ENCODE measurements at regions not wholly inside any gene's neighbourhood (a gene's known extent, or its start where the extent isn't known, plus 50 kb on each side); places are given as distances from the start of the nearest gene placed in this dataset.
"Not testable (repeated sequence)": the region's sequence is repeated elsewhere in the genome, so short reads cannot be mapped to it uniquely, and the experiment has no call there.

GRCh38 chr11:46207270-46207669 lies 70.2 kb upstream of the CREB3L1 start:
- no peaks in the 10 kb centered on the region for H3K4me1 Mint-ChIP-seq
- TF ChIP-seq, protein P1, sequence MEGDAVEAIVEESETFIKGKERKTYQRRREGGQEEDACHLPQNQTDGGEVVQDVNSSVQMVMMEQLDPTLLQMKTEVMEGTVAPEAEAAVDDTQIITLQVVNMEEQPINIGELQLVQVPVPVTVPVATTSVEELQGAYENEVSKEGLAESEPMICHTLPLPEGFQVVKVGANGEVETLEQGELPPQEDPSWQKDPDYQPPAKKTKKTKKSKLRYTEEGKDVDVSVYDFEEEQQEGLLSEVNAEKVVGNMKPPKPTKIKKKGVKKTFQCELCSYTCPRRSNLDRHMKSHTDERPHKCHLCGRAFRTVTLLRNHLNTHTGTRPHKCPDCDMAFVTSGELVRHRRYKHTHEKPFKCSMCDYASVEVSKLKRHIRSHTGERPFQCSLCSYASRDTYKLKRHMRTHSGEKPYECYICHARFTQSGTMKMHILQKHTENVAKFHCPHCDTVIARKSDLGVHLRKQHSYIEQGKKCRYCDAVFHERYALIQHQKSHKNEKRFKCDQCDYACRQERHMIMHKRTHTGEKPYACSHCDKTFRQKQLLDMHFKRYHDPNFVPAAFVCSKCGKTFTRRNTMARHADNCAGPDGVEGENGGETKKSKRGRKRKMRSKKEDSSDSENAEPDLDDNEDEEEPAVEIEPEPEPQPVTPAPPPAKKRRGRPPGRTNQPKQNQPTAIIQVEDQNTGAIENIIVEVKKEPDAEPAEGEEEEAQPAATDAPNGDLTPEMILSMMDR (IDR thresholded peaks at IDR 0.05): no peak
- no peak overlapping the region for H3K4me3 Mint-ChIP-seq
- no peak overlapping the region for H3K27ac Mint-ChIP-seq
- H3K27me3 Mint-ChIP-seq: peaks cover 23% of the 10 kb centered on the region
- CTCF ChIA-PET: no interaction called here
- POLR2A ChIA-PET: no interaction called here
- intact Hi-C loops (cut with micrococcal nuclease): no loop called here
- H3K36me3 Mint-ChIP-seq (ENCODE audit: low read depth): no peaks in the 10 kb centered on the region
- ATAC-seq (ENCODE audit: low read depth) (no peak), DNase-seq (no peak)
- no peaks in the 10 kb centered on the region for H3K9me3 Mint-ChIP-seq

DNA sequence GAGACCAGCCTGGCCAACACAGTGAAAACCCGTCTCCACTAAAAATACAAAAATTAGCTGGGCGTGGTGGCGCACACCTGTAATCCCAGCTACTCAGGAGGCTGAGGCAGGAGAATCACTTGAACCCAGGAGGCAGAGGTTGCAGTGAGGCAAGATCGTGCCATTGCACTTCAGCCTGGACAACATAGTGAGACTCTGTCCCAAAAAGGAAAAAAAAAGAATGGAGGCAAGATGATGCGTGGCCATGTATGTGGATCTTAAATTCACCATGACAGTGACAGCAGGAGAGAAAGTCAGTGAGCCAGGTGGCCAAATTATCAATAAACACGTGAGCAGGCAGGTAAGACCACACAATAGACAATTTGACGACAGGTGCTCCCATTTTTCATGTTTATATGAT lies 73.0 kb upstream of the CREB3L1 start:
- H3K27me3 Mint-ChIP-seq: peaks cover 26% of the 10 kb centered on the region
- CTCF ChIA-PET; H3K27ac Mint-ChIP-seq; DNase-seq; POLR2A ChIA-PET; ATAC-seq (ENCODE audit: low read depth); H3K4me3 Mint-ChIP-seq; H3K4me1 Mint-ChIP-seq; intact Hi-C loops (cut with micrococcal nuclease); H3K36me3 Mint-ChIP-seq (ENCODE audit: low read depth); H3K9me3 Mint-ChIP-seq: not testable (repeated sequence)

- TF ChIP-seq, protein P1 (IDR thresholded peaks at IDR 0.05): no peak
- H3K27me3 Mint-ChIP-seq: peaks cover 27% of the 10 kb centered on the region
- ATAC-seq (ENCODE audit: low read depth): no peak
- no peak overlapping the region for H3K27ac Mint-ChIP-seq
- intact Hi-C loops (cut with micrococcal nuclease): no loop called here
- no peaks in the 10 kb centered on the region for H3K4me1 Mint-ChIP-seq
- DNase-seq: no peak
- no peaks in the 10 kb centered on the region for H3K9me3 Mint-ChIP-seq
- no peaks in the 10 kb centered on the region for H3K36me3 Mint-ChIP-seq (ENCODE audit: low read depth)
- POLR2A ChIA-PET: no interaction called here
- H3K4me3 Mint-ChIP-seq: no peak overlapping the region
- CTCF ChIA-PET: no interaction called here
Measured at GRCh38 chr11:46203746-46204145, 73.7 kb upstream of the CREB3L1 start.

- ChIA-PET POLR2A (no interaction called here), CTCF (no interaction called here)
- ATAC-seq (ENCODE audit: low read depth): no peak
- H3K4me3 Mint-ChIP-seq: no peak overlapping the region
- H3K27ac Mint-ChIP-seq: no peak overlapping the region
- TF ChIP-seq, protein P1 (IDR thresholded peaks at IDR 0.05): no peak
- H3K9me3 Mint-ChIP-seq: no peaks in the 10 kb centered on the region
- intact Hi-C loops (cut with micrococcal nuclease): no loop called here
- no peaks in the 10 kb centered on the region for H3K4me1 Mint-ChIP-seq
- H3K36me3 Mint-ChIP-seq (ENCODE audit: low read depth): no peaks in the 10 kb centered on the region
- H3K27me3 Mint-ChIP-seq: peaks cover 35% of the 10 kb centered on the region
- DNase-seq: no peak
Measured at GRCh38 chr11:46202696-46203391, 74.6 kb upstream of the CREB3L1 start.

DNA sequence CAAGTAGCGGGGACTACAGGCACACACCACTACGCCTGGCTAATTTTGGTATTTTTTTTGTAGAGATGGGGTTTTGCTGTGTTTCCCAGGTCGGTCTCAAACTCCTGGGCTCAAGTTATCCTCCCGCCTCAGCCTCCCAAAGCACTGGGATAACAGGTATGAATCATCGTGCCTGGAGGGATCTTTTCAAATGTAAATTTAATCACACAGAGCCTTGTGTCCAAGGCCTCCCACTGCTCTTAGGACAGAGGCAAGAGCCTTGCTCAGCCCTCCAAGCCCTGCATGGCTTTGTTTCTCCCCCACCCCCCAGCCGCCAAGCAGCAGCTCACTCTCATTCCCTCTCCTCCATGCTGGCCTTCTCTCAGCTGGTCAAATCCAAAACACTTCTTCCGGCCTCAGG lies 75.3 kb upstream of the CREB3L1 start:
- no peak overlapping the region for H3K27ac Mint-ChIP-seq
- ATAC-seq (ENCODE audit: low read depth) (no peak), DNase-seq (no peak)
- ChIA-PET POLR2A (no interaction called here), CTCF (no interaction called here)
- TF ChIP-seq, protein P1 (IDR thresholded peaks at IDR 0.05): no peak
- H3K4me1 Mint-ChIP-seq: no peaks in the 10 kb centered on the region
- H3K36me3 Mint-ChIP-seq (ENCODE audit: low read depth): no peaks in the 10 kb centered on the region
- no peak overlapping the region for H3K4me3 Mint-ChIP-seq
- H3K27me3 Mint-ChIP-seq: peaks cover 35% of the 10 kb centered on the region
- no peaks in the 10 kb centered on the region for H3K9me3 Mint-ChIP-seq
- intact Hi-C loops (cut with micrococcal nuclease): no loop called here
